ENCODE measurements at regions not wholly inside any gene's neighbourhood (a gene's known extent, or its start where the extent isn't known, plus 50 kb on each side); places are given as distances from the start of the nearest gene placed in this dataset.

DNA sequence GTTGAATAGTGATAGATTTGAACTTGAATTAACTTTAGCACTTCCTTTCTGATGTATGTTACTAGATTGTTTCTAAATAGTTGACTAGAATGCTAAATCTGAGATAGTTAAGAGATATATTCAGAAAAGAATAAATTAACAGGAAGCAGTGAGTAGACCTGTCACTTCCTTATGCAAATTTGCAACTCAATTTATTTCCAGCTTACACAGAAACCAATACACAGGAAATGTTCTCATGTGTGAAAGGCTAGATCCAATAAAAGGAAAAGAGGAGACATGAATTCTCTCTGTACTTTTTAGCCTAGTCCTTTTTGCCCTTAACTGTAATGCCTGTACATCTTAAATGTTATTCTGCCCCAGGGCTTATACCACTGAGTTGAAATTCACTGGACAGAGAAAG is 522.3 kb downstream of the COL11A1 start:
- Histone ChIP-seq H3K36me3 (no peaks in the 10 kb centered on the region), H3K27me3 (no peaks in the 10 kb centered on the region), H3K4me3 (no peak overlapping the region), H3K27ac (no peak overlapping the region), H3K9me3 (no peaks in the 10 kb centered on the region), H3K4me1 (no peaks in the 10 kb centered on the region)
- intact Hi-C loops (cut with DNase I), result no loop called here
- TF ChIP-seq, protein P1, sequence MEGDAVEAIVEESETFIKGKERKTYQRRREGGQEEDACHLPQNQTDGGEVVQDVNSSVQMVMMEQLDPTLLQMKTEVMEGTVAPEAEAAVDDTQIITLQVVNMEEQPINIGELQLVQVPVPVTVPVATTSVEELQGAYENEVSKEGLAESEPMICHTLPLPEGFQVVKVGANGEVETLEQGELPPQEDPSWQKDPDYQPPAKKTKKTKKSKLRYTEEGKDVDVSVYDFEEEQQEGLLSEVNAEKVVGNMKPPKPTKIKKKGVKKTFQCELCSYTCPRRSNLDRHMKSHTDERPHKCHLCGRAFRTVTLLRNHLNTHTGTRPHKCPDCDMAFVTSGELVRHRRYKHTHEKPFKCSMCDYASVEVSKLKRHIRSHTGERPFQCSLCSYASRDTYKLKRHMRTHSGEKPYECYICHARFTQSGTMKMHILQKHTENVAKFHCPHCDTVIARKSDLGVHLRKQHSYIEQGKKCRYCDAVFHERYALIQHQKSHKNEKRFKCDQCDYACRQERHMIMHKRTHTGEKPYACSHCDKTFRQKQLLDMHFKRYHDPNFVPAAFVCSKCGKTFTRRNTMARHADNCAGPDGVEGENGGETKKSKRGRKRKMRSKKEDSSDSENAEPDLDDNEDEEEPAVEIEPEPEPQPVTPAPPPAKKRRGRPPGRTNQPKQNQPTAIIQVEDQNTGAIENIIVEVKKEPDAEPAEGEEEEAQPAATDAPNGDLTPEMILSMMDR (IDR thresholded peaks at IDR 0.05), result no peak
- no peak for TF ChIP-seq POLR2A (IDR thresholded peaks at IDR 0.05)
- no peak for DNase-seq

DNA sequence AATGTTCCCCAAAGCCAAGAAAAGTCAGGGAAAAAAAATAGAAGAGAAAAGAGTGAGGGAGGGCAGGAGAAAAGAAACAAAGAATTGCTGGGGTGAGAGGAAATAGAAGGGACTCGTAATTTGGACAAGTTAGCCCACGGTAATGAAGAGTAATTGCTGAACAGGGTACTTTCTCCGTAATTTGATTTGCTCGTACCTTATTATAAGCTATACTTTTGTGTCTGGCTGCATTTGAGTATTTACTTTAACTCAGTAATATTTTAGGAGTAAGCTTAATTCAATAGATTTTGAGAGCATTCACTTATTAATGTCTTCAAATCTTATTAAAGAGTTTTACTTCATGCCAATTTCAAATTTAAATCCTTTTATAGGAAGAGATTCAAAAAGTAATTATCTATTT is 527.5 kb downstream of the COL11A1 start:
- H3K4me3 ChIP-seq, result no peak overlapping the region
- no peaks in the 10 kb centered on the region for H3K36me3 ChIP-seq
- H3K27me3 ChIP-seq, result no peaks in the 10 kb centered on the region
- 81 to 85% methylated on average over 4 of the region's 4 CpGs for WGBS, 2 donors
- no peak overlapping the region for H3K27ac ChIP-seq
- no peak for TF ChIP-seq POLR2A (IDR thresholded peaks at IDR 0.05)
- TF ChIP-seq, protein P1 (IDR thresholded peaks at IDR 0.05), result no peak
- H3K4me1 ChIP-seq, result no peaks in the 10 kb centered on the region
- intact Hi-C loops (cut with DNase I), result no loop called here
- H3K9me3 ChIP-seq, result peaks cover 0 to 3% (median 0%) of the 10 kb centered on the region in 3 donors
- DNase-seq, result no peak

DNA sequence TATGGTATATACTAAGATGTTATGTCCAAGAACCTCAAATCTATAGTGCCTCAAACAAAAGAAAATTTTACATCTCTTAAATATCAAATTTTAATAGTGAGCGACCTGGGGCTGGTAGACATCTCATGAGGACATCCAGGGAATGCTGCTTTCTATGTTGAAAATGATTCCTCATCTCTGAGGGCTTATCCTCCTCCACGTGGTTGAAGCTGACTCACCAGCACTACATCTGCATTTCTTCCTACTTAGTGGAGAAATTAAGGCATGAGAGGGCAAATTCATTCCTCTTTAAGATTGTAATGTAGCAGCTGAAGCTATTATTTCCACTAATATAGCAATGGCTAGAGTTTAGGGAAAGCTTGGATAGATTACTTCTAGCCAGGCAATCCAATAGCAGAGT is 529.5 kb downstream of the COL11A1 start:
- H3K9me3 ChIP-seq, result peaks cover 0 to 3% (median 0%) of the 10 kb centered on the region in 3 donors
- intact Hi-C loops (cut with DNase I), result no loop called here

DNA sequence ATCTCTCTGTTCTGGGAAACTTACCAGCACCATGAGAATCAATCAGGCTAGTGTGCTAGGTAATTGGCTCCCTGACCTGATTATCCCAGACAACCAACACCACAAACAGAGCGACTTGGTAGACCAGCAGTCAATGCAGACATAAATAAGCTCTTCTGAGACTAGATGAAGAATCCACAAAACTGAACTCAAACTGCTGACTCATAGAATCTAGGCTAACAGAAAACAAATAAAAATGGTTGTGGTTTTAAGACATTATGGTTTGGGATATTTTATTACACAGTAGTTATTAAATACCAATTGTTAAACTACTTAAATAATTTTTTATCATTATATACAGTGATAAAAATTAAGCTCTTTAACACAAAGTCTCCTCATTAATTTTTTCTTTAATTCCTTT is 535.7 kb downstream of the COL11A1 start:
- 33 to 44% methylated on average over 1 of the region's 1 CpG for WGBS, 2 donors

More for the DNA sequence above, 529.5 kb downstream of the COL11A1 start:
- Histone ChIP-seq H3K27ac (no peak overlapping the region), H3K27me3 (no peaks in the 10 kb centered on the region), H3K4me1 (no peaks in the 10 kb centered on the region), H3K4me3 (no peak overlapping the region), H3K36me3 (no peaks in the 10 kb centered on the region)
- no peak for DNase-seq
- WGBS, 2 donors, result 29 to 35% methylated on average over 2 of the region's 2 CpGs
- TF ChIP-seq, protein P1 (IDR thresholded peaks at IDR 0.05), result no peak
- no peak for TF ChIP-seq POLR2A (IDR thresholded peaks at IDR 0.05)

DNA sequence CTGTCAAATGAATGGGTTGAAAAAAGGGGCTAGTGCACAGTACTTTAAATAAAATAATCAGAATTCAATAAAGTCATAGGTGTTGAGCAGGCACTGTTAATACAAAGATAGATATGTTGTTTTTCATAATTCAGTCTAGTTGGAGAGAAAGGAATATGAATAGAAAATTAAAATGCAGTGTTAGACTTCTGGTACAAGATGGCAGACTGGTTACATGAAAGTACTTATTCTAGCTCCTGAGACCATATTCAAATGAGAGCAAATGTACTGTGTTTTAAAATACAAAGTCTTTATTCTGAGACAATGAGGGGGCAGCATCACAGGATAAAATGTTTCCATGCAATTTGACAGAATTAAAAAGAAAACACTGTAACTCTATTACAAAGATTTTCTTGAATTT is 542.1 kb downstream of the COL11A1 start:
- no peaks in the 10 kb centered on the region for H3K36me3 ChIP-seq
- H3K27me3 ChIP-seq, result no peaks in the 10 kb centered on the region
- H3K27ac ChIP-seq, result no peak overlapping the region
- no peaks in the 10 kb centered on the region for H3K4me1 ChIP-seq
- TF ChIP-seq, protein P1 (IDR thresholded peaks at IDR 0.05), result no peak
- intact Hi-C loops (cut with DNase I), result no loop called here
- no peak overlapping the region for H3K4me3 ChIP-seq
- no peaks in the 10 kb centered on the region for H3K9me3 ChIP-seq
- no peak for DNase-seq

More for the DNA sequence above, 535.7 kb downstream of the COL11A1 start:
- no peaks in the 10 kb centered on the region for H3K27me3 ChIP-seq
- no peak overlapping the region for H3K27ac ChIP-seq
- DNase-seq, result no peak
- TF ChIP-seq, protein P1 (IDR thresholded peaks at IDR 0.05), result no peak
- TF ChIP-seq POLR2A (IDR thresholded peaks at IDR 0.05), result no peak
- intact Hi-C loops (cut with DNase I), result no loop called here
- no peaks in the 10 kb centered on the region for H3K36me3 ChIP-seq
- no peaks in the 10 kb centered on the region for H3K4me1 ChIP-seq
- no peak overlapping the region for H3K4me3 ChIP-seq
- H3K9me3 ChIP-seq, result peaks cover 0 to under 1% (median 0%) of the 10 kb centered on the region in 3 donors
